Cardiac muscle cell (in vitro differentiated cells and primary cell): ENCODE measurements at regions not wholly inside any gene's neighbourhood (a gene's known extent, or its start where the extent isn't known, plus 50 kb on each side); places are given as distances from the start of the nearest gene placed in this dataset.
"Not testable (repeated sequence)": the region's sequence is repeated elsewhere in the genome, so short reads cannot be mapped to it uniquely, and the experiment has no call there.

ENCODE experiments used
- DNase-seq, 2 donors: peaks; one replicate each; pipeline versions ENCODE4 v3.0.0 to v3.0.0-alpha.2; 2010 to 2017; ENCODE audit warnings: low read depth in 1 of 2, low spot score in 1 of 2
- H3K27ac ChIP-seq: fragments of 200-600 bp; sonication (generic); 2 replicates; pipeline ENCODE4 v1.5.1; 2016
- H3K27me3 ChIP-seq: fragments of 200-600 bp; sonication (generic); 2 replicates; pipeline ENCODE4 v1.6.0; 2016; ENCODE audit warnings: control low read depth
- H3K36me3 ChIP-seq: fragments of 200-600 bp; sonication (generic); 2 replicates; pipeline ENCODE4 v1.5.1; 2016; ENCODE audit warnings: control low read depth
- H3K4me1 ChIP-seq: fragments of 200-600 bp; sonication (generic); 2 replicates; pipeline ENCODE4 v1.8.1; 2017; ENCODE audit warnings: low read depth, mild to moderate bottlenecking, mixed run types
- H3K4me3 ChIP-seq: fragments of 200-600 bp; sonication (generic); 2 replicates; pipeline ENCODE4 v1.5.1; 2016; ENCODE audit warnings: mild to moderate bottlenecking
- H3K9me3 ChIP-seq: fragments of 200-600 bp; sonication (generic); 2 replicates; pipeline ENCODE4 v1.5.1; 2017; ENCODE audit warnings: low read depth, mild to moderate bottlenecking, control low read depth
- CTCF ChIP-seq: IDR thresholded peaks from 2 replicates; pipeline ENCODE4 v1.5.1; 2012; ENCODE audit warnings: low read depth, mild to moderate bottlenecking, low read length

DNA sequence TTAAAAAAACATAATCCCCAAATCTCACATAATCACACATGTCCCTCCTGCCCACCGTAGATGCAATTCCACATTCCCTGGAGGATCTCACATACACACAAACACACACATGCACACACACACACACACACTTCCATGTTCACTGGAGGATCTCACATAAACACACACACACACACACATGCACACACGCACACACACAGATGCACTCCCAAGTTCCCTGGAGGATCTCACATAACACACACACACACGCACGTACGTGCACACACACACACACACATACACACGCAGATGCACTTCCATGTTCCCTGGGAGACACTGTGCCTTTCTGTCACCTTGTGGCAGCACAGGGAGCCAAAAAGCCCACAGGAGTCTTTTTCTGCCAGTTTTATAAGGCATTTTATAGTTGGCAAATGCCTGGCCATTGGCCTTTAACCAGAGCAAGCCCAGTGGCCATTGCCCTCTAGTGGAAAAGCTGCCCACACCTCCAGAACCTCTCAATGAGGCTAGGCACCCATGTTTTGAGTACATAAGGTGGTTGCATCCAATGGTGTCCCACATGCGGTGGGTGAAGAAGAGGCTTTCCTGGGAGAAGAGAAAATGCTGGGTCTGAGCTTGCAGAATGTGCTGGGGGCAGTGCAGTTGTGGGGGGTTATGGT, 115.4 kb upstream of the ACBD5 start:
- Histone ChIP-seq H3K27me3 (no peaks in the 10 kb centered on the region), H3K27ac (no peak overlapping the region), H3K4me3 (no peak overlapping the region), H3K4me1 (no peaks in the 10 kb centered on the region), H3K9me3 (no peaks in the 10 kb centered on the region), H3K36me3 (no peaks in the 10 kb centered on the region)
- TF ChIP-seq CTCF = no peak
- DNase-seq = peak in 1 of 2 donors; percentile 9

- not testable (repeated sequence) for H3K9me3 ChIP-seq, H3K4me1 ChIP-seq, H3K36me3 ChIP-seq, H3K27ac ChIP-seq, H3K4me3 ChIP-seq, H3K27me3 ChIP-seq
- peak in 1 of 2 donors; percentile 6 for DNase-seq
These were observed 114.2 kb upstream of the ACBD5 start for GRCh38 chr10:27354643-27355270.

DNA sequence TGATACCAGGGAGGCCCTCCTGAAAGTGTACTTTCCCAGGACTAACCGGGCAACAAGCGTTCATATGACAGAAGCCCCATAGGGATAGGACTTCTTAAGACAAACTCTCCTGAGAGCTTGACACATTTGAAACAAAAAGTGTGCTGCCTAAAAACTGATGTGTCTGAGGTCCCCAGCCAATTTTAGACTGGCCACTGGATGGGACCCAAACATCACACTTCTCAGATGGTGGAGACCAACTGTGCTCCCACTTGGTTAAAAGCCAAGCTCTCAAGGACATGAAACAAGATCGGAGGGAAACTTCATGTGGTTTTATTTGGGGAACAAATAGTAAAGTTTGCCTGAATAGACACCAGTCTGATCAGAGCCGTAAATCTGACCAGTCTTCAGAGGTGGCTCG, 113.5 kb upstream of the ACBD5 start:
- H3K4me3 ChIP-seq, DNase-seq, H3K4me1 ChIP-seq, H3K27me3 ChIP-seq, H3K27ac ChIP-seq, H3K9me3 ChIP-seq, H3K36me3 ChIP-seq: not testable (repeated sequence)

DNA sequence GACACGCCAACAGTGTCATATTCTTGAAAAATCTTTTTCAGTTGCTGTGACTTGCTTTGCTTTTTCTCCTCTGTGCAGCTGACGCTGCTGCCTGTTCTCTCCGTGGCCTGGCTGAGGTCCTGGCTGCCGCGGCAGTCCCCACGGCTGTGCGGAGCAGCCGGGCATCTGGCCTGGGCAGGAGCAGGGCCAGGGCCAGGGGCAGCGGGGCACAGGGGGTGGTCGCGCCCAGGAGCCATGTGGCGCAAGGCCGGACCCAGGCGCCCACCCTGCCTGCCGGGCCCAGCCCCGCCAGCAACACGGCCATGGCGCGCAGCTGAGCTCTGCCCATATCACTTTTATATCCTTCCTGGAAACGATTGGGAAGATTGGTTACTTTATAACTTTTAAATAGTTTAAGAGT, 109.4 kb upstream of the ACBD5 start:
- DNase-seq = no peak
- H3K36me3 ChIP-seq = no peaks in the 10 kb centered on the region
- H3K27ac ChIP-seq = no peak overlapping the region
- H3K27me3 ChIP-seq = no peaks in the 10 kb centered on the region
- TF ChIP-seq CTCF = no peak
- H3K4me1 ChIP-seq = peaks cover 8% of the 10 kb centered on the region
- no peak overlapping the region for H3K4me3 ChIP-seq
- no peaks in the 10 kb centered on the region for H3K9me3 ChIP-seq

GRCh38 chr10:27347827-27348207, 107.2 kb upstream of the ACBD5 start:
- H3K4me1 ChIP-seq, H3K36me3 ChIP-seq, DNase-seq, H3K27ac ChIP-seq, H3K9me3 ChIP-seq, H3K4me3 ChIP-seq: not testable (repeated sequence)
- H3K27me3 ChIP-seq = peaks cover 16% of the 10 kb centered on the region

- Histone ChIP-seq H3K9me3 (no peaks in the 10 kb centered on the region), H3K36me3 (no peaks in the 10 kb centered on the region), H3K4me1 (peaks cover 8% of the 10 kb centered on the region), H3K4me3 (no peak overlapping the region), H3K27me3 (peaks cover 16% of the 10 kb centered on the region), H3K27ac (no peak overlapping the region)
- DNase-seq = no peak
- no peak for TF ChIP-seq CTCF
These were observed 104.9 kb upstream of the ACBD5 start for GRCh38 chr10:27345455-27345920.

GRCh38 chr10:27344568-27345454, 104.2 kb upstream of the ACBD5 start:
- DNase-seq = no peak
- Histone ChIP-seq H3K4me1 (peaks cover 8% of the 10 kb centered on the region), H3K36me3 (no peaks in the 10 kb centered on the region), H3K4me3 (no peak overlapping the region), H3K27me3 (peaks cover 16% of the 10 kb centered on the region), H3K27ac (no peak overlapping the region), H3K9me3 (no peaks in the 10 kb centered on the region)
- no peak for TF ChIP-seq CTCF
